Upper lobe of left lung (tissue), 4 donors: ENCODE measurements at regions not wholly inside any gene's neighbourhood (a gene's known extent, or its start where the extent isn't known, plus 50 kb on each side); places are given as distances from the start of the nearest gene placed in this dataset.

ENCODE experiments used
- POLR2A ChIP-seq, 4 donors: fragments of 450-650 bp; IDR thresholded peaks; one replicate each; pipeline ENCODE4 v1.5.1; 2016 to 2017; ENCODE audit warnings: antibody characterized with exemption in 4 of 4, mild to moderate bottlenecking in 2 of 4
- POLR2AphosphoS5 ChIP-seq, 2 donors: sonication (generic); formaldehyde crosslinking; IDR thresholded peaks; one replicate each; pipeline ENCODE4 v1.5.1; 2017; ENCODE audit warnings: antibody characterized with exemption in 2 of 2
- TF ChIP-seq, protein P1 (sequence below), 6 experiments: fragments of 450-650 bp in 4 of 6; fragments of 200-600 bp in 2 of 6; sonication (generic) in 2 of 6; IDR thresholded peaks; one replicate each; pipeline ENCODE4 v1.5.1; 2016 to 2019; ENCODE audit warnings: antibody characterized with exemption in 6 of 6

DNA sequence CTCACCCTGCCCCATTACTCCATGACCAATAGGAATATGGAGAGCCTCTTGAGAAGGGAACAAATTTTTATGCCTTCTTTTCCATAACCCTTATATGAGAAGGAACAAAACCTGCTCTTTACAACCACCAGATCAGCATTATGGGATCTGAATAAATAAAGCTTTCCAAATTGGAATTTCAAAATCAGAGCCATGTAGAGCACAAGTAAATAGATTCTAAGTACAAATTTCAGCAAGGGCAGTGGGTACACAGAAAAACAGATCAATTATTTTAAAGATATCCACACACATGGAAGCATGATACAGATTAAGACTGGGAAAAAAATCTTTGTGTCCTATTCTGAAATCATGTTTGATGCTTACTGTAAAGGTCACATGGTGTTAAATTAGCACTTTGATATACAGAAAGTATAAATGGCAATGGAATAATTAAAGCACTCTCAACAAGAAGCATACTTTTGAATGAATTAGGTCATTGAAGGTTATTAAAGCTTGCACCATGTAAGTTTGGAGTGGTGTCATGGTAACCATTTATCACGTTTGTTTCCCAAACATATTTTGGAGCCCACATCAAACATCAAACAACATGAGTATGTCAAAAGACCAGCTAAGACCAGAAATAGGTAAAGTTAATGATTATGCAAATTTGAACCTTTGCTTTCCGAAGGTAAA lies 75.9 kb upstream of the AVPR1A start:
- no peak for TF ChIP-seq POLR2A (IDR thresholded peaks at IDR 0.05)
- TF ChIP-seq, protein P1, sequence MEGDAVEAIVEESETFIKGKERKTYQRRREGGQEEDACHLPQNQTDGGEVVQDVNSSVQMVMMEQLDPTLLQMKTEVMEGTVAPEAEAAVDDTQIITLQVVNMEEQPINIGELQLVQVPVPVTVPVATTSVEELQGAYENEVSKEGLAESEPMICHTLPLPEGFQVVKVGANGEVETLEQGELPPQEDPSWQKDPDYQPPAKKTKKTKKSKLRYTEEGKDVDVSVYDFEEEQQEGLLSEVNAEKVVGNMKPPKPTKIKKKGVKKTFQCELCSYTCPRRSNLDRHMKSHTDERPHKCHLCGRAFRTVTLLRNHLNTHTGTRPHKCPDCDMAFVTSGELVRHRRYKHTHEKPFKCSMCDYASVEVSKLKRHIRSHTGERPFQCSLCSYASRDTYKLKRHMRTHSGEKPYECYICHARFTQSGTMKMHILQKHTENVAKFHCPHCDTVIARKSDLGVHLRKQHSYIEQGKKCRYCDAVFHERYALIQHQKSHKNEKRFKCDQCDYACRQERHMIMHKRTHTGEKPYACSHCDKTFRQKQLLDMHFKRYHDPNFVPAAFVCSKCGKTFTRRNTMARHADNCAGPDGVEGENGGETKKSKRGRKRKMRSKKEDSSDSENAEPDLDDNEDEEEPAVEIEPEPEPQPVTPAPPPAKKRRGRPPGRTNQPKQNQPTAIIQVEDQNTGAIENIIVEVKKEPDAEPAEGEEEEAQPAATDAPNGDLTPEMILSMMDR (IDR thresholded peaks at IDR 0.05), result no peak
- no peak for TF ChIP-seq POLR2AphosphoS5 (IDR thresholded peaks at IDR 0.05)
